HG02840 (cell line): ENCODE measurements at regions not wholly inside any gene's neighbourhood (a gene's known extent, or its start where the extent isn't known, plus 50 kb on each side); places are given as distances from the start of the nearest gene placed in this dataset.
"Not testable (repeated sequence)": the region's sequence is repeated elsewhere in the genome, so short reads cannot be mapped to it uniquely, and the experiment has no call there.

Experiments used
- ATAC-seq: cut with Tn5 transposase; IDR thresholded peaks from one replicate; pipeline ENCODE4 v1.9.1; 2021; ENCODE audit warnings: mild to moderate bottlenecking, moderate library complexity, moderate number of reproducible peaks; ENCODE audit not compliant: unreplicated experiment, low FRiP score

GRCh38 chr5:118311103-118311819, 677.1 kb downstream of the DTWD2 start:
- no peak for ATAC-seq

DNA sequence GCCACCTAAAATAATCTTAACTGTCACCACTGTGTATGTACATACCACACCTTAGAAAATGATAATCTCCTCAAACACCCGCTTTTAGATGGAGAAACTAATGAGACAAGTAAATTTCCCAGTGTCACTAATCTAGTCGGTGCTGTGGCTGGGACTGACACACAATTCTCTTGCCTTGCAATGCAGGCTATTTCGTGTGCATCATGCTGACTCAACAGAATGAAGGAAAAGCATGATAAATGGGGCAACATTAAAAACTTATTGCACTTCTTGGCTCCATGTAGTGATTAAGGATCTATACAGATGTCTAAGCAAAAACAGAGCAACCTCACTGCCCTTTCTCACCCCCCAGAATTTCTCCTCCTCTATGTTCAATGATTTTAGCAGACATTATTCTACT, 677.9 kb downstream of the DTWD2 start:
- ATAC-seq: no peak

- no peak for ATAC-seq
Measured at GRCh38 chr5:118303296-118303695, 685.1 kb downstream of the DTWD2 start.

GRCh38 chr5:118302786-118303185, 685.6 kb downstream of the DTWD2 start:
- ATAC-seq: no peak

GRCh38 chr5:118301696-118302095, 686.7 kb downstream of the DTWD2 start:
- no peak for ATAC-seq

DNA sequence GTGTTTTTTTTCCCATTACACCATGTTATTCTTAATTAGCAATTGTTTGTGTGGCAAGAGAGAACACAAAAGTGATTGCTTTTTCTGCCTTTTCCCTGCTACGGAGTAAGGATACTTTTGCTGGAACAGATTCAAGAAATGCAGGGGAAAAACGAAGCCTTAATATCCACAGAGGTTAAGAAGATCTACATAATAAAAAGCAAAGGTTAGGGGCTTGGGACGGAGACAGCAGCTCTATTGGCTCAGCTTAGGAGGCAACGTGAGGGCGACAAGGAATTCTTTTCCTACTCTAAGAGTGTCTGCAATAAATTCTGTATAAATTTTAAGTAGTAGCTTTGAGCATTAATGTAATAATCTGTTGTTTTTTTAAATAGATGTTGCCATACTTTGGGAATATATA, 693.3 kb downstream of the DTWD2 start:
- ATAC-seq: no peak

GRCh38 chr5:118293378-118293777, 695.0 kb downstream of the DTWD2 start:
- no peak for ATAC-seq

DNA sequence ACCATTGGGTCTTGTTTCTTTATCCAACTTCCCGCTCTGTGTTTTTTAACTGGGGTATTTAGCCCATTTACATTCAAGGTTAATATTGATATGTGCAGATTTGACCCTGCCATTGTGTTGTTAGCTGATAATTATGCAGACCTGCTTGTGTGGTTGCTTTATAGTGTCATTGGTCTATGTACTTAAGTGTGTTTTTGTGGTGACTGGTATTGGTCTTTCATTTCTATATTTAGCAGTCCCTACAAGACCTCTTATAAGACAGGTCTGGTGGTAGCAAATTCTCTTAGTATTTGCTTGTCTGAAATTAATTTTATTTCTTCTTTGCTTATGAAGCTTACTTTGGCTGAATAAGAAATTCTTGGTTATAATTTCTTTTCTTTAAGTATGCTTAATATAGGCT, 698.1 kb downstream of the DTWD2 start:
- ATAC-seq: no peak

DNA sequence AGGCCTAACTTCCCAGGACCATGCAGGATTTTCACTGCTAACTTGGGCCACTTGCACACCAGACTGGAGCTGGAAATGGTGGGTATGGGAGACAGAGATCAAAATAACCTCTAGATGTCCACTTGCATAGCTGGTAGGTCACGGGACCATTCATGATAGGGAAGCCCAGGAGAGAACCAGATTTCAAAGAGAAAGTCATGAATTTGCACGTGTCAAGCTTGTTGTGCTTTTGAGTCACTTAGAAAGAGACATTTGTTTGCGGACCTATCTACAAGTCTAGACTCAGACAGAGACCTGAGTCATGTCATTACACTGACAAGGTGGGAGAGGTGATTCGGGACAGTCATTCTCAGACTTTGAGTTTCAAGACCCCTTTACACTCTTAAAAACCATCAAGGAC, 704.1 kb downstream of the DTWD2 start:
- ATAC-seq: not testable (repeated sequence)

- ATAC-seq: not testable (repeated sequence)
Measured at GRCh38 chr5:118282480-118283038, 705.8 kb downstream of the DTWD2 start.

DNA sequence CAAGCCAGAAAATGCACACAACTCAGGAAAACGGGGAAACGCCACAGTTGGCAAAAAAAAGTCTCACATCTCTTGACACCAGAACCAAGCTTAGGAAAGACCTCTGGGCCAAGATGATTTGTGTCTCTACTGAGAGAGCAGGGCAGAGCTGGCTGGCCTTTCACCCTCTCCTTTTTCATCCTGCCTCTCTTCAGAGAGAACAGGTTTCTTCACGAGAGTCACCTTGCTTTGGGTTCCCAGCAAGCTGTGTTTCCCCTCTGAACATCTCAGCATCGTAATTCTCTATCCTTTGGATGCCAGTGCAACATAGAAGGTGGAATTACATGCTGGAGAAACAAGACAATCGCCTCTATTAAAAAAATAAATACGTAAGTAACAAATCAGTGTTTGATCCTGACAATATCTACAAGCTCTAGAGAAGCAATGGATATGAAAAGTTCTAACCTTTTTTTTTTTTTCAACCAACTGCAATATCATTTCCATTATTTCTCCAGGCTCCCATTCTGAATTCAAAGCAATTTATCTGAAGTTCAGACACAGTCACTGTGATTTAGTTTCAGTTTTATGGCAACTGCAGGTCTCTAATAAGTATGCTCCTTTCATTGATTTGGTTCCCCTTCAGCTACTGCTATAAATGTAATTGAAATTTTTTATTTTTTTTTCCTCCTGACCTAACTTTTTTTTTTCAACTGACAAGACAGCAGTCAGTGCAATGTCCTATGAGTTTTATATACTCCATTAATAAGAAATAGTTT, 708.6 kb downstream of the DTWD2 start:
- no peak for ATAC-seq

- ATAC-seq: no peak
Measured at GRCh38 chr5:118270526-118270925, 717.8 kb downstream of the DTWD2 start.

GRCh38 chr5:118258223-118258622, 730.1 kb downstream of the DTWD2 start:
- no peak for ATAC-seq

- no peak for ATAC-seq
Measured at GRCh38 chr5:118257066-118257465, 731.3 kb downstream of the DTWD2 start.

- ATAC-seq: no peak
Measured at GRCh38 chr5:118253225-118254061, 734.9 kb downstream of the DTWD2 start.

- no peak for ATAC-seq
Measured at GRCh38 chr5:118249386-118249785, 739.0 kb downstream of the DTWD2 start.

GRCh38 chr5:118247458-118247857, 740.9 kb downstream of the DTWD2 start:
- no peak for ATAC-seq

DNA sequence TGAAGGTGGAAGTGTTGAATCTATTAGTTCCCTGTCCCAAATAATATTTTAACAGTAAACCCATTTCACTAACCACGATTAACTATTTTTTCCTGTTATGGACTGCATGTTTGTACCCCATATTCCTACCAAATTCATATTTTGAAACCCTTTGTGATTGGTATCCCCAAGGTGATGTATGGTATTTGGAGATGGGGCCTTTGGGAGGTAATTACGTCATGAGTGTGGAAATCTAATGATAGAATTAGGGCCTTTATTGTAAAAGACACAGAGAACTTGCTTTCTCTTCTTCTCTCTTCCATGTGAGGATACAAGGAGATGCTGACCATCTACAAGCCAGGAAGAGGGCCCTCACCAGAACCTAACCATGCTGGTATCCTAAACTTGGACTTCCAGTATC, 744.7 kb downstream of the DTWD2 start:
- ATAC-seq: no peak

DNA sequence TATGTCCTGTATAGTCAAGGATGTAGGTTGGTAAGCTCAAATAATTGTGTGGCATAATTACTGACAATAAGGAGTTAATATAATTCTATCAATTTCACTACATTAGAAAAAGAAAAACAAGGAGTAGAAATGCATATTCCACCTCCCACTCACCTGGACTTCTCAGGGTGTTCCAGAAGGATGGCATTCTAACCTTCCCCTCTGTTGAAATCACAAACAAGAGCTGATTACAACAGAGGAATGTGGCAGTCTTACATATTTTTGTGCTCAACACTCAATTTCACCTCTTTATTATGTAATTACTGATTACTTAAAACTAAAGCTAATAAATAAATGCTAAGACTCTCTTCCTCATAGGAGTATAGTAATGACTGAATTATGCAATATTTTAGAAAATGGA, 745.3 kb downstream of the DTWD2 start:
- ATAC-seq: no peak

DNA sequence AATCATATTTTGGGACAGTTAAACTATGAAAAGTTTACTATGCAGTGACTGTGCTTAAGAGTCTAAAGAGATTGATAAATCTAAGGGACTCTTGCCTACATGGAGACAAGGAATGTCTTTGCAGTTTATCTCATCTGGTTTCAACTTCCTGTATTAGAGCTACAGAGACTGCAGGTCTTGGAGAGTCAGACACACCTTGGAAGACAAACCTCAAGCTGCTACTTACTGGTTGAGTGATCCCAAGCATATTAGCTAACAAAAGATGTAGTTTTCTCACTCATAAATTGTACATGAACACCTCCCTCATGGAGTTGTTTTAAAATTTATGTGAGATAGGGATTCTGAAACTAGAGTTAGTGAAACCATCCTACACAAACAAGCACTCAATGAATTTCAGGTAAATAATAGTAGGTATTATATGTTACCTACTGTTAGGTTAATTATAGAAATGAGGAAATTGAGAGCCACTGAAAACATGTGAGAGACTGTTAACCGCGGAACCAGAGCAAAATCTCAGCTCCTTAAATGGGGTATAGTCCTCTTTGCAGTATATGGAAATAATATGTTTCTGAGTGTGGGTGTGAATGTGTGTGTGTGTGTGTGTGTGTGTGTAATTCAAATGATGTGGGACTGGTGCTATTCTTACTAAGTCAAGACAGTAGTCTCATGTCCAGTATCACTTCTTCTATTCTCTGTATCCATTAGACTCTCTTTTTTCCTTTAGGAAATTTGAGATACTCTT, 752.1 kb downstream of the DTWD2 start:
- no peak for ATAC-seq
